Stimulated activated CD8-positive, alpha-beta memory T cell treated with anti-CD3 and anti-CD28 coated beads, Interleukin-7, amount 100 ng/mL, for 48 hours (primary cell): ENCODE measurements at regions not wholly inside any gene's neighbourhood (a gene's known extent, or its start where the extent isn't known, plus 50 kb on each side); places are given as distances from the start of the nearest gene placed in this dataset.
"Not testable (repeated sequence)": the region's sequence is repeated elsewhere in the genome, so short reads cannot be mapped to it uniquely, and the experiment has no call there.

Experiments
- DNase-seq, 2 donors: peaks; one replicate each; pipeline ENCODE4 v3.0.0-alpha.2; 2020; ENCODE audit warnings: low read depth in 1 of 2; ENCODE audit errors: extremely low read depth in 1 of 2

- DNase-seq: no peak
Measured at GRCh38 chr20:47843886-47844567, 58.7 kb upstream of the SULF2 start.

GRCh38 chr20:47842950-47843349 is 57.7 kb upstream of the SULF2 start:
- not testable (repeated sequence) for DNase-seq

- not testable (repeated sequence) for DNase-seq
Measured at GRCh38 chr20:47842004-47842403, 56.7 kb upstream of the SULF2 start.

- not testable (repeated sequence) for DNase-seq
Measured at GRCh38 chr20:47836256-47836817, 51.1 kb upstream of the SULF2 start.
